Progenitor cell of endocrine pancreas (in vitro differentiated cells): ENCODE measurements at regions not wholly inside any gene's neighbourhood (a gene's known extent, or its start where the extent isn't known, plus 50 kb on each side); places are given as distances from the start of the nearest gene placed in this dataset.

ENCODE experiments used
- DNase-seq: peaks from one replicate; pipeline ENCODE4 v3.0.0; 2021; ENCODE audit warnings: low spot score; ENCODE audit not compliant: unreplicated experiment
- H3K27ac Mint-ChIP-seq: 2 replicates; pipeline ENCODE4 v1.8.0; 2021; ENCODE audit warnings: mild to moderate bottlenecking, moderate library complexity, mixed read lengths
- H3K27me3 Mint-ChIP-seq: 2 replicates; pipeline ENCODE4 v1.8.0; 2021; ENCODE audit warnings: mixed read lengths
- H3K36me3 Mint-ChIP-seq: 2 replicates; pipeline ENCODE4 v1.8.0; 2022; ENCODE audit warnings: mixed read lengths; ENCODE audit not compliant: insufficient read depth
- H3K4me1 Mint-ChIP-seq: 2 replicates; pipeline ENCODE4 v1.8.0; 2021; ENCODE audit warnings: low read depth, mixed read lengths
- H3K4me3 Mint-ChIP-seq: 2 replicates; pipeline ENCODE4 v1.8.0; 2021; ENCODE audit warnings: low read depth, mild to moderate bottlenecking, moderate library complexity, mixed read lengths
- H3K9me3 Mint-ChIP-seq: 2 replicates; pipeline ENCODE4 v1.8.0; 2021; ENCODE audit warnings: low read depth, mixed read lengths
- CTCF ChIP-seq: fragments of 200-600 bp; sonication (generic); IDR thresholded peaks from one replicate; pipeline ENCODE4 v1.5.0; 2021; ENCODE audit warnings: antibody characterized with exemption, mild to moderate bottlenecking; ENCODE audit not compliant: unreplicated experiment

- no peaks in the 10 kb centered on the region for H3K4me1 Mint-ChIP-seq
- H3K9me3 Mint-ChIP-seq = no peaks in the 10 kb centered on the region
- no peak overlapping the region for H3K4me3 Mint-ChIP-seq
- H3K27me3 Mint-ChIP-seq = no peaks in the 10 kb centered on the region
- no peak for DNase-seq
- H3K36me3 Mint-ChIP-seq = no peaks in the 10 kb centered on the region
- H3K27ac Mint-ChIP-seq = peak overlapping the region; percentile 24
- TF ChIP-seq CTCF = no peak
Observed at GRCh38 chr1:192418552-192419285, 101.9 kb downstream of the RGS21 start.

GRCh38 chr1:192430644-192431043, 113.9 kb downstream of the RGS21 start:
- Mint-ChIP-seq H3K27me3 (no peaks in the 10 kb centered on the region), H3K27ac (no peak overlapping the region), H3K4me1 (peaks cover 1% of the 10 kb centered on the region), H3K36me3 (peaks cover 2% of the 10 kb centered on the region), H3K4me3 (no peak overlapping the region), H3K9me3 (peaks cover 32% of the 10 kb centered on the region)
- DNase-seq = no peak
- no peak for TF ChIP-seq CTCF

- Mint-ChIP-seq H3K27me3 (no peaks in the 10 kb centered on the region), H3K27ac (no peak overlapping the region), H3K9me3 (peaks cover 17% of the 10 kb centered on the region), H3K4me3 (no peak overlapping the region), H3K36me3 (peaks cover 2% of the 10 kb centered on the region), H3K4me1 (peaks cover 11% of the 10 kb centered on the region)
- no peak for TF ChIP-seq CTCF
- no peak for DNase-seq
Observed at GRCh38 chr1:192435704-192436103, 118.9 kb downstream of the RGS21 start.

- H3K4me3 Mint-ChIP-seq = no peak overlapping the region
- H3K9me3 Mint-ChIP-seq = peaks cover 18% of the 10 kb centered on the region
- DNase-seq = no peak
- no peak for TF ChIP-seq CTCF
- peaks cover 13% of the 10 kb centered on the region for H3K4me1 Mint-ChIP-seq
- no peaks in the 10 kb centered on the region for H3K36me3 Mint-ChIP-seq
- no peaks in the 10 kb centered on the region for H3K27me3 Mint-ChIP-seq
- no peak overlapping the region for H3K27ac Mint-ChIP-seq
Observed at GRCh38 chr1:192436441-192437078, 119.8 kb downstream of the RGS21 start.

GRCh38 chr1:192438737-192439136, 121.9 kb downstream of the RGS21 start:
- Mint-ChIP-seq H3K4me3 (no peak overlapping the region), H3K9me3 (peaks cover 9% of the 10 kb centered on the region), H3K27me3 (no peaks in the 10 kb centered on the region), H3K27ac (no peak overlapping the region), H3K4me1 (peaks cover 14% of the 10 kb centered on the region), H3K36me3 (no peaks in the 10 kb centered on the region)
- no peak for TF ChIP-seq CTCF
- DNase-seq = no peak
